ENCODE measurements at regions not wholly inside any gene's neighbourhood (a gene's known extent, or its start where the extent isn't known, plus 50 kb on each side); places are given as distances from the start of the nearest gene placed in this dataset.

GRCh38 chr12:14167005-14167628 is 185.7 kb upstream of the GRIN2B start:
- Mint-ChIP-seq H3K36me3 (ENCODE audit: insufficient read depth) (peaks cover 4% of the 10 kb centered on the region), H3K9me3 (no peaks in the 10 kb centered on the region), H3K4me1 (ENCODE audit: low read depth in 2 of 2) (peaks cover 2 to 4% of the 10 kb centered on the region in 2 donors), H3K27me3 (peaks cover 0 to 12% of the 10 kb centered on the region in 2 donors), H3K27ac (no peak overlapping the region), H3K4me3 (no peak overlapping the region)
- ATAC-seq (replicated peaks) (peak; percentile 39), DNase-seq (peak; percentile 22 to 40 (median 30))

- Mint-ChIP-seq H3K9me3 (no peaks in the 10 kb centered on the region), H3K4me3 (no peak overlapping the region), H3K27me3 (peaks cover 6 to 15% of the 10 kb centered on the region in 2 donors), H3K4me1 (ENCODE audit: low read depth in 2 of 2) (peaks cover 2 to 4% of the 10 kb centered on the region in 2 donors), H3K36me3 (ENCODE audit: insufficient read depth) (no peaks in the 10 kb centered on the region), H3K27ac (no peak overlapping the region)
- ATAC-seq (replicated peaks), result no peak
- DNase-seq, result no peak
These were observed 187.9 kb upstream of the GRIN2B start for GRCh38 chr12:14169281-14169680.

- Mint-ChIP-seq H3K36me3 (ENCODE audit: insufficient read depth) (no peaks in the 10 kb centered on the region), H3K27ac (no peak overlapping the region), H3K27me3 (peaks cover 6 to 15% of the 10 kb centered on the region in 2 donors), H3K9me3 (no peaks in the 10 kb centered on the region), H3K4me1 (ENCODE audit: low read depth in 2 of 2) (peaks cover 2 to 4% of the 10 kb centered on the region in 2 donors), H3K4me3 (no peak overlapping the region)
- no peak for ATAC-seq (replicated peaks)
- no peak for DNase-seq
These were observed 189.7 kb upstream of the GRIN2B start for GRCh38 chr12:14171106-14171505.

- H3K4me1 Mint-ChIP-seq (ENCODE audit: low read depth in 2 of 2), result no peaks in the 10 kb centered on the region
- no peak overlapping the region for H3K27ac Mint-ChIP-seq
- no peak for DNase-seq
- peaks cover 6 to 15% of the 10 kb centered on the region in 2 donors for H3K27me3 Mint-ChIP-seq
- H3K9me3 Mint-ChIP-seq, result no peaks in the 10 kb centered on the region
- H3K36me3 Mint-ChIP-seq (ENCODE audit: insufficient read depth), result no peaks in the 10 kb centered on the region
- H3K4me3 Mint-ChIP-seq, result no peak overlapping the region
- no peak for ATAC-seq (replicated peaks)
These were observed 190.3 kb upstream of the ATF7IP start for GRCh38 chr12:14175206-14175605.

- H3K27ac Mint-ChIP-seq, result no peak overlapping the region
- H3K9me3 Mint-ChIP-seq, result peaks cover 0 to under 1% of the 10 kb centered on the region in 2 donors
- peaks cover 6 to 24% of the 10 kb centered on the region in 2 donors for H3K27me3 Mint-ChIP-seq
- peak; percentile 52 for ATAC-seq (replicated peaks)
- H3K4me1 Mint-ChIP-seq (ENCODE audit: low read depth in 2 of 2), result peaks cover 3 to 4% of the 10 kb centered on the region in 2 donors
- peak; percentile 6 to 30 (median 20) for DNase-seq
- no peaks in the 10 kb centered on the region for H3K36me3 Mint-ChIP-seq (ENCODE audit: insufficient read depth)
- no peak overlapping the region for H3K4me3 Mint-ChIP-seq
These were observed 179.9 kb upstream of the ATF7IP start for GRCh38 chr12:14185427-14186192.

GRCh38 chr12:14186193-14186502 is 179.3 kb upstream of the ATF7IP start:
- no peak overlapping the region for H3K4me3 Mint-ChIP-seq
- ATAC-seq (replicated peaks) (no peak), DNase-seq (no peak)
- H3K9me3 Mint-ChIP-seq, result no peaks in the 10 kb centered on the region
- peaks cover 3 to 4% of the 10 kb centered on the region in 2 donors for H3K4me1 Mint-ChIP-seq (ENCODE audit: low read depth in 2 of 2)
- no peaks in the 10 kb centered on the region for H3K36me3 Mint-ChIP-seq (ENCODE audit: insufficient read depth)
- no peak overlapping the region for H3K27ac Mint-ChIP-seq
- H3K27me3 Mint-ChIP-seq, result peaks cover 6 to 20% of the 10 kb centered on the region in 2 donors

GRCh38 chr12:14187002-14187401 is 178.5 kb upstream of the ATF7IP start:
- Mint-ChIP-seq H3K27me3 (peaks cover 6 to 20% of the 10 kb centered on the region in 2 donors), H3K9me3 (no peaks in the 10 kb centered on the region), H3K36me3 (ENCODE audit: insufficient read depth) (no peaks in the 10 kb centered on the region), H3K27ac (no peak overlapping the region), H3K4me1 (ENCODE audit: low read depth in 2 of 2) (peaks cover 3 to 6% of the 10 kb centered on the region in 2 donors), H3K4me3 (no peak overlapping the region)
- ATAC-seq (replicated peaks) (no peak), DNase-seq (no peak)

GRCh38 chr12:14187966-14188365 is 177.5 kb upstream of the ATF7IP start:
- Mint-ChIP-seq H3K4me3 (no peak overlapping the region), H3K27me3 (peaks cover 6 to 20% of the 10 kb centered on the region in 2 donors), H3K27ac (no peak overlapping the region), H3K4me1 (ENCODE audit: low read depth in 2 of 2) (peaks cover 3 to 6% of the 10 kb centered on the region in 2 donors), H3K9me3 (no peaks in the 10 kb centered on the region), H3K36me3 (ENCODE audit: insufficient read depth) (no peaks in the 10 kb centered on the region)
- ATAC-seq (replicated peaks), result no peak
- DNase-seq, result no peak

- Mint-ChIP-seq H3K9me3 (no peaks in the 10 kb centered on the region), H3K4me3 (no peak overlapping the region), H3K36me3 (ENCODE audit: insufficient read depth) (no peaks in the 10 kb centered on the region), H3K27ac (no peak overlapping the region), H3K4me1 (ENCODE audit: low read depth in 2 of 2) (peaks cover 3 to 6% of the 10 kb centered on the region in 2 donors), H3K27me3 (peaks cover 6 to 20% of the 10 kb centered on the region in 2 donors)
- ATAC-seq (replicated peaks) (no peak), DNase-seq (no peak)
These were observed 176.7 kb upstream of the ATF7IP start for GRCh38 chr12:14188744-14189143.

- Mint-ChIP-seq H3K4me1 (ENCODE audit: low read depth in 2 of 2) (peaks cover 2 to 4% of the 10 kb centered on the region in 2 donors), H3K27ac (no peak overlapping the region), H3K4me3 (no peak overlapping the region), H3K36me3 (ENCODE audit: insufficient read depth) (no peaks in the 10 kb centered on the region), H3K9me3 (no peaks in the 10 kb centered on the region), H3K27me3 (peaks cover 6 to 20% of the 10 kb centered on the region in 2 donors)
- DNase-seq, result no peak
- no peak for ATAC-seq (replicated peaks)
These were observed 174.8 kb upstream of the ATF7IP start for GRCh38 chr12:14190694-14191093.

GRCh38 chr12:14191612-14192011 is 173.9 kb upstream of the ATF7IP start:
- H3K27me3 Mint-ChIP-seq, result peaks cover 6 to 20% of the 10 kb centered on the region in 2 donors
- H3K27ac Mint-ChIP-seq, result no peak overlapping the region
- ATAC-seq (replicated peaks) (no peak), DNase-seq (no peak)
- H3K4me3 Mint-ChIP-seq, result no peak overlapping the region
- H3K9me3 Mint-ChIP-seq, result no peaks in the 10 kb centered on the region
- H3K4me1 Mint-ChIP-seq (ENCODE audit: low read depth in 2 of 2), result peaks cover 0 to 2% of the 10 kb centered on the region in 2 donors
- no peaks in the 10 kb centered on the region for H3K36me3 Mint-ChIP-seq (ENCODE audit: insufficient read depth)

- Mint-ChIP-seq H3K4me3 (no peak overlapping the region), H3K27ac (no peak overlapping the region), H3K9me3 (no peaks in the 10 kb centered on the region), H3K27me3 (peaks cover 0 to 10% of the 10 kb centered on the region in 2 donors), H3K4me1 (ENCODE audit: low read depth in 2 of 2) (peaks cover 0 to 2% of the 10 kb centered on the region in 2 donors), H3K36me3 (ENCODE audit: insufficient read depth) (no peaks in the 10 kb centered on the region)
- ATAC-seq (replicated peaks) (no peak), DNase-seq (no peak)
These were observed 171.8 kb upstream of the ATF7IP start for GRCh38 chr12:14193639-14194038.

GRCh38 chr12:14194572-14194971 is 170.9 kb upstream of the ATF7IP start:
- H3K27me3 Mint-ChIP-seq, result peaks cover 0 to 4% of the 10 kb centered on the region in 2 donors
- no peaks in the 10 kb centered on the region for H3K9me3 Mint-ChIP-seq
- ATAC-seq (replicated peaks), result no peak
- peaks cover 0 to 2% of the 10 kb centered on the region in 2 donors for H3K4me1 Mint-ChIP-seq (ENCODE audit: low read depth in 2 of 2)
- no peak overlapping the region for H3K27ac Mint-ChIP-seq
- no peak overlapping the region for H3K4me3 Mint-ChIP-seq
- no peak for DNase-seq
- H3K36me3 Mint-ChIP-seq (ENCODE audit: insufficient read depth), result no peaks in the 10 kb centered on the region

Measured in effector memory CD8-positive, alpha-beta T cell (primary cell).